Esophagus squamous epithelium (tissue), 5 donors: ENCODE measurements at regions not wholly inside any gene's neighbourhood (a gene's known extent, or its start where the extent isn't known, plus 50 kb on each side); places are given as distances from the start of the nearest gene placed in this dataset.

Experiments
- DNase-seq: peaks from one replicate; lab custom pipeline; 2025; lab: John Stamatoyannopoulos, UW
- H3K27ac ChIP-seq, 4 donors: fragments of 200-600 bp; sonication (generic); one replicate each; pipeline ENCODE4 v1.5.1; 2016 to 2019; ENCODE audit warnings: mild to moderate bottlenecking in 1 of 4
- H3K27me3 ChIP-seq, 4 donors: fragments of 200-600 bp; sonication (generic); 1 replicate in 3 of 4; 2 replicates in 1 of 4; pipeline versions ENCODE4 v1.5.1 to v1.6.0; 2017 to 2021; ENCODE audit warnings: antibody characterized with exemption in 1 of 4
- H3K36me3 ChIP-seq, 3 donors: fragments of 200-600 bp; sonication (generic); one replicate each; pipeline ENCODE4 v1.5.1; 2016 to 2019
- H3K4me1 ChIP-seq, 3 donors: fragments of 200-600 bp; sonication (generic); one replicate each; pipeline ENCODE4 v1.5.1; 2017 to 2019
- H3K4me3 ChIP-seq, 4 donors: fragments of 200-600 bp; sonication (generic); 1 replicate in 3 of 4; 2 replicates in 1 of 4; pipeline ENCODE4 v1.5.1; 2016 to 2019; ENCODE audit warnings: mild to moderate bottlenecking in 2 of 4, moderate library complexity in 1 of 4
- H3K9me3 ChIP-seq, 3 donors: fragments of 200-600 bp; sonication (generic); one replicate each; pipeline ENCODE4 v1.5.1; 2016 to 2019
- CTCF ChIP-seq, 6 experiments: fragments of 450-650 bp in 4 of 6; fragments of 200-600 bp in 2 of 6; sonication (generic) in 2 of 6; IDR thresholded peaks; one replicate each; pipeline ENCODE4 v1.5.1; 2016 to 2019; ENCODE audit warnings: antibody characterized with exemption in 6 of 6, mild to moderate bottlenecking in 4 of 6, moderate library complexity in 4 of 6
- POLR2A ChIP-seq, 4 donors: fragments of 450-650 bp; IDR thresholded peaks; one replicate each; pipeline ENCODE4 v1.6.1; 2017; ENCODE audit warnings: antibody characterized with exemption in 4 of 4, mild to moderate bottlenecking in 4 of 4, moderate library complexity in 3 of 4
- WGBS, 2 donors: methylation state at CpG; one replicate each; pipeline ENCODE4 v1.1.5; 2018; 5-methylcytosine and 5-hydroxymethylcytosine counted together
- intact Hi-C: fragments of 100-400 bp; cut with DNase I; formaldehyde crosslinking; loops from one replicate; pipeline ENCODE4 v1.15.0; 2022
- donor health status: DM: yes; HTN: yes; CAD: no.

- no peak overlapping the region for H3K27ac ChIP-seq
- H3K4me1 ChIP-seq: peaks cover 0 to 16% (median 11%) of the 10 kb centered on the region in 3 donors
- no peaks in the 10 kb centered on the region for H3K27me3 ChIP-seq
- DNase-seq: no peak
- intact Hi-C loops: no loop called here
- no peak for TF ChIP-seq POLR2A (IDR thresholded peaks at IDR 0.05)
- TF ChIP-seq CTCF (IDR thresholded peaks at IDR 0.05): no peak
- no peaks in the 10 kb centered on the region for H3K36me3 ChIP-seq
- 76 to 79% methylated on average over 10 of the region's 10 CpGs for WGBS, 2 donors
- no peaks in the 10 kb centered on the region for H3K9me3 ChIP-seq
- no peak overlapping the region for H3K4me3 ChIP-seq
Measured at GRCh38 chr18:8952769-8953760, 149.4 kb upstream of the NDUFV2 start.

GRCh38 chr18:8957731-8958130 lies 144.8 kb upstream of the NDUFV2 start:
- Histone ChIP-seq H3K4me1 (peaks cover 0 to 16% (median 0%) of the 10 kb centered on the region in 3 donors), H3K27ac (no peak overlapping the region), H3K36me3 (no peaks in the 10 kb centered on the region), H3K9me3 (no peaks in the 10 kb centered on the region), H3K4me3 (no peak overlapping the region), H3K27me3 (no peaks in the 10 kb centered on the region)
- DNase-seq: no peak
- intact Hi-C loops: no loop called here
- no peak for TF ChIP-seq CTCF (IDR thresholded peaks at IDR 0.05)
- no peak for TF ChIP-seq POLR2A (IDR thresholded peaks at IDR 0.05)

- H3K27ac ChIP-seq: no peak overlapping the region
- peaks cover 0 to 16% (median 0%) of the 10 kb centered on the region in 3 donors for H3K4me1 ChIP-seq
- no peaks in the 10 kb centered on the region for H3K27me3 ChIP-seq
- no peak for TF ChIP-seq POLR2A (IDR thresholded peaks at IDR 0.05)
- no peak for TF ChIP-seq CTCF (IDR thresholded peaks at IDR 0.05)
- 82 to 88% methylated on average over 3 of the region's 3 CpGs for WGBS, 2 donors
- no peak for DNase-seq
- intact Hi-C loops: no loop called here
- no peaks in the 10 kb centered on the region for H3K36me3 ChIP-seq
- H3K4me3 ChIP-seq: no peak overlapping the region
- H3K9me3 ChIP-seq: no peaks in the 10 kb centered on the region
Measured at GRCh38 chr18:8958660-8959059, 143.8 kb upstream of the NDUFV2 start.

GRCh38 chr18:8959551-8960135 lies 142.9 kb upstream of the NDUFV2 start:
- Histone ChIP-seq H3K9me3 (no peaks in the 10 kb centered on the region), H3K36me3 (no peaks in the 10 kb centered on the region), H3K27me3 (no peaks in the 10 kb centered on the region), H3K4me1 (peaks cover 0 to 16% (median 0%) of the 10 kb centered on the region in 3 donors), H3K4me3 (no peak overlapping the region), H3K27ac (no peak overlapping the region)
- no peak for TF ChIP-seq CTCF (IDR thresholded peaks at IDR 0.05)
- intact Hi-C loops: no loop called here
- no peak for DNase-seq
- 79 to 86% methylated on average over 8 of the region's 8 CpGs for WGBS, 2 donors
